Activated CD8-positive, alpha-beta T cell treated with anti-CD3 and anti-CD28 coated beads for 36 hours (primary cell): ENCODE measurements at regions not wholly inside any gene's neighbourhood (a gene's known extent, or its start where the extent isn't known, plus 50 kb on each side); places are given as distances from the start of the nearest gene placed in this dataset.

Experiments used
- ATAC-seq: fragments of 200-7000 bp; cut with Tn5 transposase; one replicate; pipeline ENCODE4 v1.10.0; 2021; ENCODE audit warnings: mild to moderate bottlenecking, moderate library complexity
- CTCF ChIA-PET: fragments of 350-600 bp; sonication (Branson Sonifier 250); formaldehyde crosslinking; loops from one replicate; lab custom pipeline; 2021; ENCODE audit warnings: antibody characterized with exemption; lab: Charles Lee
- POLR2A ChIA-PET: fragments of 350-600 bp; sonication (Branson Sonifier 250); formaldehyde crosslinking; loops from one replicate; lab custom pipeline; 2021; ENCODE audit warnings: antibody characterized with exemption; lab: Charles Lee
- DNase-seq: peaks from one replicate; pipeline ENCODE4 v3.0.0-alpha.2; 2020
- H3K27ac Mint-ChIP-seq: one replicate; pipeline ENCODE4 v1.8.0; 2021; ENCODE audit warnings: mild to moderate bottlenecking, mixed read lengths
- H3K27me3 Mint-ChIP-seq: one replicate; pipeline ENCODE4 v1.8.0; 2021; ENCODE audit warnings: mixed read lengths
- H3K36me3 Mint-ChIP-seq: one replicate; pipeline ENCODE4 v1.8.0; 2021; ENCODE audit warnings: low read depth, mixed read lengths
- H3K4me1 Mint-ChIP-seq: one replicate; pipeline ENCODE4 v1.8.0; 2021; ENCODE audit warnings: low read depth, mixed read lengths
- H3K4me3 Mint-ChIP-seq: one replicate; pipeline ENCODE4 v1.8.0; 2021; ENCODE audit warnings: mild to moderate bottlenecking, moderate library complexity, mixed read lengths
- H3K9me3 Mint-ChIP-seq: one replicate; pipeline ENCODE4 v1.8.0; 2021; ENCODE audit warnings: mixed read lengths
- intact Hi-C: fragments of 100-400 bp; cut with micrococcal nuclease; formaldehyde crosslinking; loops from one replicate; pipeline ENCODE4 v1.10.0; 2022
- TF ChIP-seq, protein P1 (sequence below): fragments of 200-600 bp; IDR thresholded peaks from one replicate; pipeline ENCODE4 v1.8.0; 2022; ENCODE audit warnings: antibody characterized with exemption, mild to moderate bottlenecking

DNA sequence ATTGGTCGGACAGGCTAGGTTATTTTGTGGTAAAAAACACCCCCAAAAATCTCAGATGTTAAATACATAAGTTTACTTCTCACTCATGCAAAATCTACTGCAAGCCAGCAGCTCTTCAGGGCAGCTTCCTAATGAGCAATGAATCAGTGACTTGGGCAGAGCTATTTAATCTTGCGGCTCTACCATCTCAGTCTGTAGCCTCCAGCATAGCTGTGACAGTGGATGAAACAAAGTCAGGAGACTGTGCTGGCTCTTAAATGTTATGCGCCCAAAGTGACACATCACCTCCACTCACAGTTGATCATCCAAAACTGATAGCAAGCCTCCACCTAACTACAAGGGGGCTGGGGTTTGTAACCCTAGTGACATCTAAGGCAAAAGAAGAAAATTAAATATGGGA, 571.9 kb downstream of the METTL4 start:
- H3K36me3 Mint-ChIP-seq, result no peaks in the 10 kb centered on the region
- intact Hi-C loops, result no loop called here
- H3K4me3 Mint-ChIP-seq, result no peak overlapping the region
- no peak overlapping the region for H3K27ac Mint-ChIP-seq
- no peak for ATAC-seq
- H3K4me1 Mint-ChIP-seq, result no peaks in the 10 kb centered on the region
- no peaks in the 10 kb centered on the region for H3K9me3 Mint-ChIP-seq
- DNase-seq, result no peak
- POLR2A ChIA-PET, result no interaction called here
- TF ChIP-seq, protein P1, sequence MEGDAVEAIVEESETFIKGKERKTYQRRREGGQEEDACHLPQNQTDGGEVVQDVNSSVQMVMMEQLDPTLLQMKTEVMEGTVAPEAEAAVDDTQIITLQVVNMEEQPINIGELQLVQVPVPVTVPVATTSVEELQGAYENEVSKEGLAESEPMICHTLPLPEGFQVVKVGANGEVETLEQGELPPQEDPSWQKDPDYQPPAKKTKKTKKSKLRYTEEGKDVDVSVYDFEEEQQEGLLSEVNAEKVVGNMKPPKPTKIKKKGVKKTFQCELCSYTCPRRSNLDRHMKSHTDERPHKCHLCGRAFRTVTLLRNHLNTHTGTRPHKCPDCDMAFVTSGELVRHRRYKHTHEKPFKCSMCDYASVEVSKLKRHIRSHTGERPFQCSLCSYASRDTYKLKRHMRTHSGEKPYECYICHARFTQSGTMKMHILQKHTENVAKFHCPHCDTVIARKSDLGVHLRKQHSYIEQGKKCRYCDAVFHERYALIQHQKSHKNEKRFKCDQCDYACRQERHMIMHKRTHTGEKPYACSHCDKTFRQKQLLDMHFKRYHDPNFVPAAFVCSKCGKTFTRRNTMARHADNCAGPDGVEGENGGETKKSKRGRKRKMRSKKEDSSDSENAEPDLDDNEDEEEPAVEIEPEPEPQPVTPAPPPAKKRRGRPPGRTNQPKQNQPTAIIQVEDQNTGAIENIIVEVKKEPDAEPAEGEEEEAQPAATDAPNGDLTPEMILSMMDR, result no peak
- no peaks in the 10 kb centered on the region for H3K27me3 Mint-ChIP-seq
- CTCF ChIA-PET, result no interaction called here

GRCh38 chr18:2002151-2002550, 569.2 kb downstream of the METTL4 start:
- intact Hi-C loops, result no loop called here
- ChIA-PET CTCF (no interaction called here), POLR2A (no interaction called here)
- Mint-ChIP-seq H3K4me1 (no peaks in the 10 kb centered on the region), H3K27ac (no peak overlapping the region), H3K27me3 (no peaks in the 10 kb centered on the region), H3K9me3 (no peaks in the 10 kb centered on the region), H3K4me3 (no peak overlapping the region), H3K36me3 (no peaks in the 10 kb centered on the region)
- TF ChIP-seq, protein P1, result no peak
- no peak for DNase-seq
- ATAC-seq, result no peak

- TF ChIP-seq, protein P1, result no peak
- H3K9me3 Mint-ChIP-seq, result no peaks in the 10 kb centered on the region
- H3K27me3 Mint-ChIP-seq, result no peaks in the 10 kb centered on the region
- no peak for DNase-seq
- no peak overlapping the region for H3K27ac Mint-ChIP-seq
- ChIA-PET POLR2A (no interaction called here), CTCF (no interaction called here)
- intact Hi-C loops, result no loop called here
- no peak overlapping the region for H3K4me3 Mint-ChIP-seq
- no peak for ATAC-seq
- H3K36me3 Mint-ChIP-seq, result no peaks in the 10 kb centered on the region
- H3K4me1 Mint-ChIP-seq, result no peaks in the 10 kb centered on the region
Observed at GRCh38 chr18:2002604-2003003, 568.7 kb downstream of the METTL4 start.

GRCh38 chr18:2009942-2010697, 561.2 kb downstream of the METTL4 start:
- POLR2A ChIA-PET, result no interaction called here
- TF ChIP-seq, protein P1, result no peak

DNA sequence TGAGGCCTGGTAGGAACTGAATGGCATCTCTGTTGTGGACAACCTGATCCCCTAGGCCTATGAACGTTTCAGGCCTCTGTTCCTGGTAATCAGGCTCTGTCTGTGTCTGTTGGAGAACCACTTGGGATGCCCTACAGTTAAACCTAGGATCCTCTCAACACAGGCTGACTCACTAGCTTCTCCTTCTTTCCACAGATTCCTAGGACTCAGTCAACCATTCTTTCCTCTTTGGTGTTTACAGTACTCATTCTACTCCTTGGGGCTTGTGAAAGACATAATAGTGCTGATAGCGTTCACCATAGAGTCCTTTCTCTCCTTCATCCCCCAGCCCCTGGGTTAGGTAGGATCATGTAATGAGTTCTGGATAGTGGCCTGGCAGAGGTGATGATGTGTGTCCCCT, 544.3 kb downstream of the METTL4 start:
- intact Hi-C loops, result no loop called here
- Mint-ChIP-seq H3K4me3 (no peak overlapping the region), H3K27ac (no peak overlapping the region), H3K9me3 (no peaks in the 10 kb centered on the region), H3K27me3 (no peaks in the 10 kb centered on the region), H3K36me3 (no peaks in the 10 kb centered on the region), H3K4me1 (peaks cover 3% of the 10 kb centered on the region)
- POLR2A ChIA-PET, result no interaction called here
- ATAC-seq, result no peak
- TF ChIP-seq, protein P1, result no peak
- CTCF ChIA-PET, result interaction anchor here (1.0 kb wide), 1 partner anchor 33 kb away, joined by 3 read pairs; no protein-coding TSS in a partner anchor
- DNase-seq, result no peak

More at GRCh38 chr18:2009942-2010697, 561.2 kb downstream of the METTL4 start:
- Mint-ChIP-seq H3K27ac (no peak overlapping the region), H3K36me3 (no peaks in the 10 kb centered on the region), H3K4me3 (no peak overlapping the region), H3K4me1 (no peaks in the 10 kb centered on the region), H3K9me3 (no peaks in the 10 kb centered on the region), H3K27me3 (no peaks in the 10 kb centered on the region)
- ATAC-seq (no peak), DNase-seq (no peak)
- CTCF ChIA-PET, result no interaction called here
- intact Hi-C loops, result no loop called here
